ENCODE measurements at regions not wholly inside any gene's neighbourhood (a gene's known extent, or its start where the extent isn't known, plus 50 kb on each side); places are given as distances from the start of the nearest gene placed in this dataset.
A peak's percentile ranks its signal among the peaks of the same experiment; 100 is the strongest.
"Not testable (repeated sequence)": the region's sequence is repeated elsewhere in the genome, so short reads cannot be mapped to it uniquely, and the experiment has no call there.

DNA sequence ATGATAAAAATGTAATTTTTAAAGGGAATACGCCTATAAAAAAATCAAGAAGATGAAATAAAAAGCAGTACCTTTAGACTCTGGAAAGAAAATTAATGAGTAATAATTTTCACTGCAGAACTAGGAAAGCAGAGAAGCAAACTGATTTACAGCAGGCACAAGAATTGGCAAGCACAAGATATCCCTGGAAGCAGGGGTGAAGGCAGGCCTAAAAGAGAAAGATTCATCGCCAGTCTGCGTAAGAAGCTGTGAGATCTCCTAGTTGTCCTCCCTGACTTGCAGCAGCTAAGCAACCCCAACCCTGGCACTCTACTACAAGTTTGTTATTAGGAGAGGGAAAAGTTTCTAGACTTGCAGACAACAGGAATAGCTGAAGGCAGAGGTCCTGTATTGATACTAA, 107.7 kb downstream of the PRR15 start:
- H3K27ac ChIP-seq; H3K9me3 ChIP-seq (replicated peaks in 1 of 3); H3K4me1 ChIP-seq (replicated peaks in 1 of 2); H3K27me3 ChIP-seq; H3K4me3 ChIP-seq; H3K36me3 ChIP-seq (replicated peaks in 1 of 2); DNase-seq; intact Hi-C loops (cut with DNase I): not testable (repeated sequence)
- 71 to 87% (median 79%) methylated on average over 3 of the region's 3 CpGs for WGBS, 4 donors

DNA sequence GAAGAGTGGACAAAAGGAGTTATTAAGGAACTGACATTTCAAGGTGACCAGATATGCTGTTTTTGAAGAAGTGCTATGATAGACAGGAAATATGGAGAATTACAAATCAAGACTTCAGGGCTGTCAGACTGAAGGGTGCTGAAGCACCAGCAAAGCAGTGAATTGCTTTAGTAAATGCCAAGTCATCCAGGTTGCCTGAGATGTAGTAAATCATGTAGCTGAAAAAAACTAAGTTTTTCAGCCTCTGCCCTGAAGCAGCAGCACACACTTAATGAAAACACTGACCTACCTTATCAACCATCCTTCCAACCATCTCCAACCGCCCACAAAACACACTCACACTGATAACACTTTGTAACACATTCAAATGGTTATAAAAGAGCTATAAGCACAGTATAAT, 110.0 kb downstream of the PRR15 start:
- H3K36me3 ChIP-seq (replicated peaks in 1 of 2); H3K27me3 ChIP-seq; H3K4me1 ChIP-seq (replicated peaks in 1 of 2); H3K4me3 ChIP-seq; H3K9me3 ChIP-seq (replicated peaks in 1 of 3); DNase-seq; H3K27ac ChIP-seq; intact Hi-C loops (cut with DNase I): not testable (repeated sequence)
- 61 to 67% (median 66%) methylated on average over 1 of the region's 1 CpG for WGBS, 4 donors

DNA sequence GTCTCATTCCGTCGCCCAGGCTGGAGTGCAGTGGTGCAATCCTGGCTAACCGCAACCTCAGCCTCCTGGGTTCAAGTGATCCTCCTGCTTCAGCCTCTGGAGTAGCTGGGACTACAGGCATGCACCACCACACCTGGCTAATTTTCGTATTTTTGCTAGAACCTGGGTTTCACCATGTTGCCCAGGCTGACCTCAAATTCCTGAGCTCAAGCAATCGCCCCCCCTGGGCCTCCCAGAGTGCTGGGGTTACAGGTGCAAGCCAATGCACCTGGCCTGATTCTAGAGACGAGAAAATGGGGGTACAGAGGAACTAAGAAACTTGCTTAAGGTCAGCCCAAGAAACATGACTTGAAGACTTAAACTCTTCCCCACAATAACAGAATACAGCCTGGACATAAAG, 111.0 kb downstream of the PRR15 start:
- H3K27ac ChIP-seq; H3K4me3 ChIP-seq; intact Hi-C loops (cut with DNase I); DNase-seq; H3K4me1 ChIP-seq (replicated peaks in 1 of 2); H3K36me3 ChIP-seq (replicated peaks in 1 of 2); H3K9me3 ChIP-seq (replicated peaks in 1 of 3); H3K27me3 ChIP-seq: not testable (repeated sequence)
- 90 to 91% methylated on average over 4 to 6 of the region's 6 CpGs; no CpG with 5 or more reads in 2 of the 4 donors for WGBS, 4 donors

DNA sequence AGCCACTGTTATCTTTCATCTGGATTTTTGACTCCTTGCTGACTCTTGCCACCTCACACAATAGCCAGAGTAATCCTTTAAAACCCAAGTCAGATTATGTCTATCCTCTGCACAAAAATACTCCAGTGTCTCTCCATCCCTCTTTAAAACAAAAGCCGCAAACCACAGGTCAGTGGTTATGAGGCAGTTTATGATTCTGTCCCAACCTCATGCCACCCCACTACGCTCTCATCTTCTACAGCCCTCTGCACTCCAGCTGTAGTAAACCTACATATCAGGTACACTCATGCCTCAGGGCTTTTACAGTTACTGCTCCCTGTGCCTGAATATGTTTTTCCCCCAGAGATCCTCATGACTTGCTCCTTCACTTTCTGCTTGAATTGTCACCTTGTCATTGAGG, 113.6 kb downstream of the PRR15 start:
- H3K4me3 ChIP-seq; H3K27me3 ChIP-seq; H3K27ac ChIP-seq; H3K4me1 ChIP-seq (replicated peaks in 1 of 2); H3K36me3 ChIP-seq (replicated peaks in 1 of 2); intact Hi-C loops (cut with DNase I); H3K9me3 ChIP-seq (replicated peaks in 1 of 3); DNase-seq: not testable (repeated sequence)
- WGBS, 4 donors: 97 to 100% (median 98%) methylated on average over 2 of the region's 2 CpGs

DNA sequence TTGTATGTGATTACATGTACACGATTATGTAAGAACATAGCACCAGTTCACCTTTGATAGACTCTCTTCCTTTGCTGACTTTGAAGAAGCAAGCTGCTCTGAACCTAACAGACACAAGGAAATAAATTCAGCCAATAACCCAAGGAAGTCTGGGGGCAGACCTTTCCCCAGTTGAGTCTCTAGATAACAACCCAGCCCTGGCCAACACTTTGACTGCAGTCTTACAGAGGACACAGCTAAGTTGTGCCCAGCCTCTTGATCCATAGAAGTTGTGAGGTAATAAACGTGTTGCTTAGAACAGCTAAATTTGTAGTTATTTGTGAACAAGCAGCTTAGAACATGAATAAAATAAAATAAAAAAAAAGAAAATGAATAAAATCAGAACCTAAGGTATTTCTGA, 116.3 kb downstream of the PRR15 start:
- H3K27me3 ChIP-seq; DNase-seq; H3K4me3 ChIP-seq; H3K9me3 ChIP-seq (replicated peaks in 1 of 3); H3K4me1 ChIP-seq (replicated peaks in 1 of 2); H3K27ac ChIP-seq; H3K36me3 ChIP-seq (replicated peaks in 1 of 2); intact Hi-C loops (cut with DNase I): not testable (repeated sequence)
- 50 to 98% (median 80%) methylated on average over 2 of the region's 2 CpGs for WGBS, 4 donors

DNA sequence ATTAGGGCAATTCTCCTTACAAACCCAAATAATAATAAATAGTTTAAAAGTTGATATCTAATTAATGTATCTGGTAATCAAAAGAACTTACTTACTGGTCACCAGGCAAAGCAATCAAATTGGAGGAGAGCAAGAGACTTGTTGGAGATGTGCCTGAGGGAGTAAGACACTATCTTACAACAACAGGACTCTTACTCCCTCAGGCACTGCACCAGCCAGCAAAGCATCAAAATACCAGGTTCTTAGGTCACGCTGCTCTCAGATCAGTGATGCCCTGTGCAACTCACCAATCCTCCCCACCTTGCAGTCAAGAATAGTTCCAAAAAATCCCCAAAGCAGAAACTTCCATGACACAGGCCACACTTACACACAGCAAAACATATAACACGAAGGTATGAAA, 117.0 kb downstream of the PRR15 start:
- H3K4me1 ChIP-seq (replicated peaks in 1 of 2); H3K4me3 ChIP-seq; H3K27ac ChIP-seq; H3K27me3 ChIP-seq; H3K36me3 ChIP-seq (replicated peaks in 1 of 2); H3K9me3 ChIP-seq (replicated peaks in 1 of 3); DNase-seq; intact Hi-C loops (cut with DNase I): not testable (repeated sequence)
- 83 to 97% (median 88%) methylated on average over 2 of the region's 2 CpGs; no CpG with 5 or more reads in 1 of the 4 donors for WGBS, 4 donors

DNA sequence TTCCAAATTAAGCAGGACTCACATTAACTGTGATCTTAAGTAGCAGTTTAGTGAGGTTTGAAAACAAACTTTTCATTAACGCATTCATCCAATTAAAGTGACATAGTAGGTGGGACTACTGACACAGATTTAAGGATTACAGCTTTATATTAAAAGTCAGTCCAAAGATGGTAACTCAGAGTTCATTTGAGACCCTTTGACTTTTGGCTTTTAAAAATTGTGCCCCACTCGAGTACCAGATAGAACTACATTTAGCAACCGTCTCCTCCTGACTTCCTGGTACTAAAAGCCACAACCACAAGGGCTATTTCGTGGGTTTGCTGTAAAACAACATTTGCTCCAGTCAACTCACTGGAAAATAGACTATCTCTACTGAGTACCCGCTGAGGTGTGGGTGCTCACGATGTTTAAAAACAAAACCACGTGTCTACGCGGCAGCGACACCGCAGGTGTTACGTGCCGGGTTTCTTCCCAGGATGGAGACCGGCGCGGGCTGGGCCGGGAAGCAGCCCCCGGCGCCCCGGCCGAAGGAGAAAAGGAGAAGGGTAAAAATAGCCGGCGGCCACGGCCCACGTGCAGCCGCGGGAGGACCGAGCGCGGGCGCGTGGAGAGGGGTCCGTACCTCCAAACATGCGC, 120.6 kb downstream of the PRR15 start:
- Histone ChIP-seq H3K4me3 (peak overlapping the region; percentile 40 to 73 (median 64)), H3K27ac (peak overlapping the region in 4 of 5 donors; percentile 92 to 97 (median 96))
- H3K36me3 ChIP-seq (replicated peaks in 1 of 2); H3K27me3 ChIP-seq; intact Hi-C loops (cut with DNase I); H3K9me3 ChIP-seq (replicated peaks in 1 of 3); H3K4me1 ChIP-seq (replicated peaks in 1 of 2): not testable (repeated sequence)
- 1 to 2% (median 1%) methylated on average over 21 to 32 of the region's 34 CpGs for WGBS, 4 donors
- peak in 1 of 7 donors; percentile 1 for DNase-seq
